NCI-H1105 treated with DMSO at 0.1 percent for 48 hours (cell line): ENCODE measurements at regions not wholly inside any gene's neighbourhood (a gene's known extent, or its start where the extent isn't known, plus 50 kb on each side); places are given as distances from the start of the nearest gene placed in this dataset.

Experiments used
- DNase-seq: peaks from one replicate; lab custom pipeline; 2025; lab: John Stamatoyannopoulos, UW

- DNase-seq: no peak
Observed at GRCh38 chr3:159620873-159621272, 367.8 kb upstream of the IL12A start.

DNA sequence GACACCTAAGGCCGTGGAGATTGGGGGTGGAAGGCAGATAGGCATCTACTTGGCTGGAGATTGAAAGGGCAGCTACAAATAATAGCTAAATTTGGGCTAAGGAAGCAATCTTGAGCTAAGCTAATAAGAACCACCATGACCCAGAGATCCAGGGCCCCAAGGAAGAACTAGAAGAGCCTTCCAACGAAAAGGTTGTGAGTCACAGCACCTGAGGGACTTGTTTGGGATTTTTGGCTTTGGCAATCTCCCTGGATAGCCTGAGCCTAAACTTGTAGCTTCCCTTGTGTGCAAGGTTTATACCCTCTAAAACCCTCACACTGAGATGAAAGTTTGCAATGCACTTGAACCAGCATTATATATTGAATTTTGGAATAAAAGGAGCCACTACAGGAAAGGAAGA, 364.0 kb upstream of the IL12A start:
- no peak for DNase-seq

DNA sequence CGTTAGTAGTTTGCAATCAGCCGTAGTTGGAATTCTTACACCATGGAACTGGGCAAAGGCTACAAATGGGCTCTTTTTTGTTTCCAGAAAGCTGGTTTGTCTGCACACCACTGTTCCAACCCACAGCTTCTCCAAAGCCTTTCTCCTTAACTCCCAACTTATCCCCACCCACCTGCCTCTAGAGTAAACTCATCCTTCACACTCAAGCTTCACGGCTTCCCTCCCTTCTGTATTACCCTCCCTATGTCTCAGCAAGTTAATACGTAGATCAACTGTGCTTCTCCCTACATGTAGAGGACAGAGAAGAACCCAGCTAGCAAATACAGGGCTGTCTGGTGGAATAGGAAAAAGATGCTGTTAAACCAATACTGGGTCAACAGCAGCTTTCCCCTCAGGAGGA, 363.0 kb upstream of the IL12A start:
- no peak for DNase-seq

DNA sequence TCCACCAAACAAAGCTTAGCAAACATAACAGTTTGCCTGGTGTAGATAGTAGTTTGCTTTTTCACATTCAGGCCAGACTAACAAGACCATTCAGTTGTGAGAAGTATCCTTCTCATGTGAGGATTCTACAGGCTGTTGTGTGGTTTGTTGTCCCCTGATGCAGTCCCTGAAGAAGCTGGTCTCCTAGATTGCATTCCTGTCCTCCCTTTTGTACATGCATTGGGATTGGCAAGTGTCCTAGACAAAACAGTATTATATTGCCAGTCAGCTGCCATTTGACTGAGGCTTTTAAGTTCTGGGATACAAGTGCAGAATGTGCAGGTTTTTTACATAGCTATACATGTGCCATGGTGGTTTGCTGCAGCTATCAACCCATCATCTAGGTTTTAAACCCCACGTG, 362.0 kb upstream of the IL12A start:
- DNase-seq: no peak

- no peak for DNase-seq
Observed at GRCh38 chr3:159627229-159627628, 361.4 kb upstream of the IL12A start.

GRCh38 chr3:159627634-159628033, 361.0 kb upstream of the IL12A start:
- no peak for DNase-seq

- no peak for DNase-seq
Observed at GRCh38 chr3:159629329-159630084, 359.1 kb upstream of the IL12A start.

DNA sequence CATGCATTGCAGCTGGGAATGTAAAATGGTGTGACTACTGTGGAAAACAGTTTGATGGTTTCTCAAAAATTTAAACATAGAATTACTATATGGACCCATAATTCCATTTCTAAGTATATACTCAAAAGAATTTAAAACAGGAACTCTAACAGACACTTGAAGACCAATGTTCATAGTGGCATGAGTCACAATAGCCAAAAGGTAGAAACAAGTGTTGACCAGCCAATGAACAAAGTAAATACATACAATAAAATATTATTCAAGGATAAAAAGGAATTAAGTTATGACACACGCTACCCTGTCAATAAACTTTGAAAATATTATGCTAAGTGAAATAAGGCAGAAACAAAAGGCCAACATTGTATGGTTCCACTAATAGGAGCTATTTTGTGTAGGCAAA, 357.4 kb upstream of the IL12A start:
- no peak for DNase-seq

- no peak for DNase-seq
Observed at GRCh38 chr3:159632128-159632527, 356.5 kb upstream of the IL12A start.

GRCh38 chr3:159632851-159633250, 355.8 kb upstream of the IL12A start:
- DNase-seq: no peak

- DNase-seq: peak; percentile 68
Observed at GRCh38 chr3:159634483-159634882, 354.2 kb upstream of the IL12A start.

DNA sequence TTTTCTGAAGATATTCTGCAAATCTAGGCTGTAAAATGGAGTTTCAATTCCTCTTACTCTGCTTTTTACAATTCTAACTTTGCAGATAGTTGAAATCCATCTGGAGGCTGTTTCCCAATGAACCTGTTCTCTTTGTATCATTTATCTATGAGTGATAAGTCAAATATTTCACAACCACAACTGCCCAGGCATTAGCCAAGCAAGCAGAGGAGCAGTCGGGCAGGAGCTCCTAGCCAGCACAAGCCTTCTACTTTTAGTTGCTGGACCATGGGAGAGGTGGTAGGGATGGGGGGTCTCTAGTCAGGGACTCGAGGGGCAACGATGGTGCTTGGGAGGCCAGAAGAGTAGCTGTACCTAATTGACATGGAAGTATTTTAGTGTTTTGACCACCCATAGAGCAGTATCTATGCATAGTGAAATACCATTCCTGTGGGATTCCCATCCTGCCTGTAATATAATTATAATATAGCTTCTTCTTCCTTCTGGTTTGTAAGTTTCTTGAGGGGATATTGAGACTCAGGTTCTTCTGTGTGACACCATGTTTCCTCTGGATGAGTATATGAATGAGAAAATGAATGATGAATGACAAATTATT, 353.5 kb upstream of the IL12A start:
- DNase-seq: no peak

DNA sequence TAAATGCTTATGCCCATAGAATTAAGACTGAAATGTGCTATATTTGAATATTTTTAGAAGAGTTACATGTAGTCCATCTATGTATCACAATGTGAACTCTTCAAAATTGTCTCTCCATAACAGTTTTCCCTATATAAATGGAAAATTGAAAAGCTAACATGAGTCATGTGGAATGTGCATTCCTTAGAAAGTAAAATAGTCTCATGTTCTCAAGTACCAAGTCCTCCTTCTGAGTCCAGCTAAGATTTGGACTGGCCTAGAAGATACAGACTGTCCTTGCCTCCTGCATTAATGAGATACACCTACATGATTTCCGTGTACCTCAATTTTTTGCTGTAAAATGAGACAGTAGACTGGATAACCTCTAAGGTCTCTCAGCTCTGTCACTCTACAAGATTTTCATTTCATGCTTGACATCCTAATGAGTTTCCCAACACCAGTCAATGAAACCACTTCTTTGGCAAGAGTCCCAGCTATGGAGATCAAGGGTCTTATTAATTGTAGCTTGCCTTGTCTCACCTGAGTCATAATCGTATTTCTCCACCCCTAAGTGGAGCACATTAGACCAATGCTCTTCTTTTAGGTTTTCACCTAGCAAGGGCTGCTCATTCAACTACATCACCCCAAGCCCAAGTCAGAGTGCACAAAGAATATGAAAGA, 350.6 kb upstream of the IL12A start:
- DNase-seq: peak; percentile 53

GRCh38 chr3:159640225-159640624, 348.4 kb upstream of the IL12A start:
- DNase-seq: no peak

DNA sequence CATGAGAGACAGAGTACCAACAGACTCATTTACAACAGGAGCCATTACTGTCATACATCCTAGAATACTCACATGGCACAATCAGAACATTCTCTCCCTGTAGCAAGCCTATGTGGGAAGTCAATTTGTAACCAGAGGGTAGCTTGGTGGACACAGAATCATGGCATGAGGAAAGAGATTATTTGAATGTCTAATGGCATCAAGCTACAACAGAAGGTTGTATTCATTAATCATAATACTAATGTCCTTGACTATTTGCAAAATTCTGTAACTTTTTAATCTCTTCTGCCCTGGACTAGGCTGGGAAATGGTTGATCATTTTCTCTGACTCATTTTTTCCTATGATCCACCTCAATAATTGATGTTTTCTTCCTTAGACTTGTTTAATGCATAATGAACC, 345.2 kb upstream of the IL12A start:
- DNase-seq: no peak

DNA sequence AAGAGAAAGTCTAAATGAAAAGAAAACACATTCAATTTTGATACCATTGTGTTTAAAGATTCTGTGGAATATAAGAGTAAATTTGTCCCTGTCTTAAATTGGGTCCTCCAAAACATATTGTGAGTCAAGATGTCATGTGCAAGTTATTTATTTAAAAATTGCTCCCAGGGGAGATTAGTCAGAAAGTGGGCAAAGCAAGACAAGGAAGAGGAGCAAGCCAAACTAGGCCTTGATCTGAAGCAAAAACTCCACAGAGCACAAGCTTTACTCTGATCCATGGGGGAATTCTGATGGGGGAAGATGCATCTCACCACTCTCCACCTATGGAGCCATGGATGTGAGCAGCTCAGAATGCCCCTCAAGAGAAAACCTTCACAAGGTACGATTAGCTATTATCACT, 342.8 kb upstream of the IL12A start:
- DNase-seq: no peak

- DNase-seq: no peak
Observed at GRCh38 chr3:159649951-159650350, 338.7 kb upstream of the IL12A start.

DNA sequence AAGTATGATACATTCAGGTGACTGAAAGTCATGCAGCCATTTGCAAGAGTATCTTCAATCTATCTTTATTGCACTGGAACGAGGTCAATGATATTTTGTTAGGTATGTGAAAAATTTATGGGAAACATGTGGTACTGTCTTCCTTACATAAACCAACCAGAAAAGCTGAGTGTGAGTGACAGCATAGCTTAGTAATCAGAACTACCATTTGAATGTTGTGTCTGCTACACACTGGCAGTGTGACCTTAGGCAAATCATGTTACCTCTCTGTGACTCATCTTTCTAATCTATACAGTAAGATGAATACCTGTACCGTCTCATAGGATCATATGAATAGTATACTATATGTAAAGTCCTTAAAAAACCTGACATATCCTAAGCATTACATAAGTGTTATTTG, 337.9 kb upstream of the IL12A start:
- no peak for DNase-seq

GRCh38 chr3:159652452-159652851, 336.2 kb upstream of the IL12A start:
- DNase-seq: no peak

GRCh38 chr3:159654183-159655134, 334.2 kb upstream of the IL12A start:
- no peak for DNase-seq

DNA sequence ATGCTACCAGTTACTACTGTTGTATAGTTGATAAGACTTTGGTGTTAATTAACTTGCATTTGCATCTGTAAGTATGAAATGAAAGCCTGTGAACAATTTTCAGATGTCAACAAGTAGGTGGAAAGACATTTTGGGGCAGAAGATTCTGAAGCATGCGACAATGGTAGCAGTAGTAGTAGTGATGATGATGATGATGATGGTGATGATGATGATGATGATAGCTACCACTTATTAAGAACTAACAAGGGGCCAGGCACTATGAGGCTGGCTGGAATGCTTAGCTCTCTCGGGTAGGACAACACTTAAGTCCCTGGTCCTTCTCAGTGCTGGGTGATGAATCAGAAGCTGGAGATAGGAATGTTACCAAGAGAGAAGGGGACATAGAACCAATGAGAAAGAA, 333.4 kb upstream of the IL12A start:
- no peak for DNase-seq

GRCh38 chr3:159657176-159657575, 331.5 kb upstream of the IL12A start:
- DNase-seq: no peak
